Astrocyte of the cerebellum (primary cell): ENCODE measurements at regions not wholly inside any gene's neighbourhood (a gene's known extent, or its start where the extent isn't known, plus 50 kb on each side); places are given as distances from the start of the nearest gene placed in this dataset.

Experiments
- DNase-seq: peaks from one replicate; pipeline ENCODE4 v3.0.0-alpha.2; 2011; ENCODE audit warnings: low read depth
- H3K4me3 ChIP-seq: 2 replicates; pipeline ENCODE4 v1.5.1; 2011; ENCODE audit warnings: mild to moderate bottlenecking, low read depth, low read length, moderate library complexity
- in situ Hi-C: cut with HindIII; loops from 2 replicates; pipeline ENCODE4 v1.10.0; 2017; ENCODE audit warnings: low sequenced_read_pairs
- TF ChIP-seq, protein P1 (sequence below): IDR thresholded peaks from 2 replicates; pipeline ENCODE4 v1.5.1; 2012; ENCODE audit warnings: low read length, low read depth, moderate library complexity, mild to moderate bottlenecking; ENCODE audit errors: missing control alignments

DNA sequence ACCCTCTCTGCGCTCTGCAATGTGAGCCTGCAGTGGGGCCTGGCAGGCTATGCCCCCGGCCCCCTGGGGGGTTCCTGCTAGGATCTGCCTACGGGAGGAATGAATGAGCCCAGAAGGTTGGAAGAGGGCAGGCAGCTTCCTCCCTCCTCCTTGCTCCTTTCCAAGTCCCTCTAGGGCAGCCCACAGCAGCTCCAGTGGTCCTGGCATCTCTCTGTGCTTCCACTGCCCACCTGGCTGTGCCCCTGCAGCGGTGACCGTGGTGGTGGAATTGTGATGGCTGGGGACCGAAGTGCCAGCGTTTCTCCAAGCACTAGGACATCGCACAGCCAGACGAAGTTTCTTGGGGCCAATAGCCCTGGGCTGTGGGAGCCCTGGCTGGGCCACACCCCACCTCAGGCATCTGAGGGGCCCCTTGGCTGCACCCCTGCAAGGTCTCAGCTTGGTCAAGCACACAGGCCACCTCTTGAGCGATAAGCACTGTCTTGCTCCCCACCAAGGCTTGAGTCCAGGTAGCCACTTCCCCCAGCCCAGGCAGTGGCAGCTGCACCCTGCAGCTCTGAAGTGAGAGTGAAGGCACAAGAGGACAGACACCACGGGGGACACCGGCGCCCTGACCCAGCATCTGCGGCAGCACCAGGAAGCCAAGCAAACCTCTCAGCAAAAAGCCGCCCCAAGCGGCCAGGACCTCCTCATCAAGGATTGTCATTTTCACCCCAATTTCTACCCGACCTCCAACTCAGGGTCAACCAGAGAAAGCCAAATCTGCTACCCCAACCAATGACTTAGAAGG is 346.3 kb downstream of the CTTN start:
- in situ Hi-C loops, result no loop called here
- TF ChIP-seq, protein P1, sequence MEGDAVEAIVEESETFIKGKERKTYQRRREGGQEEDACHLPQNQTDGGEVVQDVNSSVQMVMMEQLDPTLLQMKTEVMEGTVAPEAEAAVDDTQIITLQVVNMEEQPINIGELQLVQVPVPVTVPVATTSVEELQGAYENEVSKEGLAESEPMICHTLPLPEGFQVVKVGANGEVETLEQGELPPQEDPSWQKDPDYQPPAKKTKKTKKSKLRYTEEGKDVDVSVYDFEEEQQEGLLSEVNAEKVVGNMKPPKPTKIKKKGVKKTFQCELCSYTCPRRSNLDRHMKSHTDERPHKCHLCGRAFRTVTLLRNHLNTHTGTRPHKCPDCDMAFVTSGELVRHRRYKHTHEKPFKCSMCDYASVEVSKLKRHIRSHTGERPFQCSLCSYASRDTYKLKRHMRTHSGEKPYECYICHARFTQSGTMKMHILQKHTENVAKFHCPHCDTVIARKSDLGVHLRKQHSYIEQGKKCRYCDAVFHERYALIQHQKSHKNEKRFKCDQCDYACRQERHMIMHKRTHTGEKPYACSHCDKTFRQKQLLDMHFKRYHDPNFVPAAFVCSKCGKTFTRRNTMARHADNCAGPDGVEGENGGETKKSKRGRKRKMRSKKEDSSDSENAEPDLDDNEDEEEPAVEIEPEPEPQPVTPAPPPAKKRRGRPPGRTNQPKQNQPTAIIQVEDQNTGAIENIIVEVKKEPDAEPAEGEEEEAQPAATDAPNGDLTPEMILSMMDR, result no peak

GRCh38 chr11:70745451-70745850 is 347.1 kb downstream of the CTTN start:
- H3K4me3 ChIP-seq, result no peak overlapping the region
- DNase-seq, result no peak
- TF ChIP-seq, protein P1, result no peak
- in situ Hi-C loops, result no loop called here

More for the DNA sequence above, 346.3 kb downstream of the CTTN start:
- DNase-seq, result no peak
- H3K4me3 ChIP-seq, result no peak overlapping the region

GRCh38 chr11:70745941-70746340 is 347.6 kb downstream of the CTTN start:
- DNase-seq, result no peak
- in situ Hi-C loops, result no loop called here
- TF ChIP-seq, protein P1, result no peak
- no peak overlapping the region for H3K4me3 ChIP-seq

DNA sequence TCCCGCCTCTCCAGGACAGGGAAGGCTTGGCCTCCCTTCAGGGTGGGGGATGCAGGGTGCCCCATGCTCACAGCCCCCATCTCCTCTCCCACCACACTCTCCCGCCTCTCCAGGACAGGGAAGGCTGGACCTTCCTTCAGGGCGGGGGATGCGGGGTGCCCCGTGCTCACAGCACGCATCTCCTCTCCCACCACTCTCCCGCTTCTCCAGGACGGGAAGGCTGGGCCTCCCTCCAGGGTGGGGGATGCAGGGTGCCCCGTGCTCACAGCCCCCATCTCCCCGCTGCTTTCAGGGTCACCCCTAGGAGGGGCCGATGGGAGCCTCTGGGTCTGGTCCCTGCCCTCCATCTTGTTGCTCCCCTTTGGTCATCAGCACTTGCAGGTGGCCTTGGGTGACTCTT is 348.0 kb downstream of the CTTN start:
- H3K4me3 ChIP-seq, result no peak overlapping the region
- TF ChIP-seq, protein P1, result no peak
- in situ Hi-C loops, result no loop called here
- no peak for DNase-seq

DNA sequence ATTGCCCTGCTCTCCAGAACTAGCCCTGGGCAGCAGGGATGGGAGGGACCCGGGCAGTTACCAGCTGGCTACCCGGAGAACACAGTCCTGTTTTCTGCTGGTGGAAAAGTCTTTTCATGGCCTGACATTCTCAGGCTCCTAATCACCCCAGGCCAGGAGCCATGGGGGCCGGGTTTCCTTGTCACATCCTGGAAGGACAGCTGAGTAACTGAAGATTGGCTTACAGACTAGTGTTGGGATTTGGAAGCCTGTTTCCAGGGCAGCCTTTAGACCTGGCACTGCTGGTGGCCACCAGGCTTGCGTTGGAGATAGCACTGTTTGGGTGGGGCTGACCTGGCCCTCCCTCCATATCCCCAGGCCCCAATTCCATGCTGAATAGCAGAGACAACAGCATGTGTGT is 349.0 kb downstream of the CTTN start:
- H3K4me3 ChIP-seq, result no peak overlapping the region
- no peak for DNase-seq
- TF ChIP-seq, protein P1, result no peak
- in situ Hi-C loops, result no loop called here

GRCh38 chr11:70747921-70748320 is 349.6 kb downstream of the CTTN start:
- TF ChIP-seq, protein P1, result no peak
- no peak overlapping the region for H3K4me3 ChIP-seq
- in situ Hi-C loops, result no loop called here
- no peak for DNase-seq
